Prostate gland (tissue), 2 donors: ENCODE measurements at regions not wholly inside any gene's neighbourhood (a gene's known extent, or its start where the extent isn't known, plus 50 kb on each side); places are given as distances from the start of the nearest gene placed in this dataset.

ENCODE experiments used
- DNase-seq: peaks from one replicate; pipeline ENCODE4 v3.0.0-alpha.2; 2019; ENCODE audit warnings: low spot score
- H3K27ac ChIP-seq, 2 donors: fragments of 200-600 bp; sonication (generic); 2 replicates each; pipeline ENCODE4 v1.5.1; 2017 to 2019
- H3K27me3 ChIP-seq: fragments of 200-600 bp; sonication (generic); replicated peaks from 2 replicates; pipeline ENCODE4 v1.5.1; 2019; ENCODE audit not compliant: insufficient read depth
- H3K36me3 ChIP-seq, 2 donors: fragments of 200-600 bp; sonication (generic); 1 replicate in 1 of 2; 2 replicates in 1 of 2; pipeline versions ENCODE4 v1.5.1 to v1.8.1; 2017 to 2019
- H3K4me1 ChIP-seq: fragments of 200-600 bp; sonication (generic); replicated peaks from 2 replicates; pipeline ENCODE4 v1.5.1; 2019
- H3K4me3 ChIP-seq, 2 donors: fragments of 200-600 bp; sonication (generic); 2 replicates each; pipeline ENCODE4 v1.5.1; 2017 to 2019
- H3K9me3 ChIP-seq: fragments of 200-600 bp; sonication (generic); 2 replicates; pipeline ENCODE4 v1.5.1; 2017
- CTCF ChIP-seq, 4 experiments: fragments of 200-600 bp in 2 of 4; fragments of 450-650 bp in 2 of 4; sonication (generic) in 2 of 4; IDR thresholded peaks; 1 replicate in 3 of 4; 2 replicates in 1 of 4; pipeline ENCODE4 v1.5.1; 2016 to 2019; ENCODE audit warnings: antibody characterized with exemption in 4 of 4, mild to moderate bottlenecking in 2 of 4, moderate library complexity in 2 of 4
- POLR2A ChIP-seq: fragments of 450-650 bp; IDR thresholded peaks from one replicate; pipeline ENCODE4 v1.6.1; 2016; ENCODE audit warnings: antibody characterized with exemption, mild to moderate bottlenecking
- POLR2AphosphoS5 ChIP-seq: sonication (generic); formaldehyde crosslinking; IDR thresholded peaks from one replicate; pipeline ENCODE4 v1.6.1; 2017; ENCODE audit warnings: antibody characterized with exemption
- WGBS: methylation state at CpG from one replicate; pipeline ENCODE4 v1.1.5; 2018; 5-methylcytosine and 5-hydroxymethylcytosine counted together
- intact Hi-C: fragments of 100-400 bp; cut with DNase I; formaldehyde crosslinking; loops from one replicate; pipeline ENCODE4 v1.14.2; 2022

DNA sequence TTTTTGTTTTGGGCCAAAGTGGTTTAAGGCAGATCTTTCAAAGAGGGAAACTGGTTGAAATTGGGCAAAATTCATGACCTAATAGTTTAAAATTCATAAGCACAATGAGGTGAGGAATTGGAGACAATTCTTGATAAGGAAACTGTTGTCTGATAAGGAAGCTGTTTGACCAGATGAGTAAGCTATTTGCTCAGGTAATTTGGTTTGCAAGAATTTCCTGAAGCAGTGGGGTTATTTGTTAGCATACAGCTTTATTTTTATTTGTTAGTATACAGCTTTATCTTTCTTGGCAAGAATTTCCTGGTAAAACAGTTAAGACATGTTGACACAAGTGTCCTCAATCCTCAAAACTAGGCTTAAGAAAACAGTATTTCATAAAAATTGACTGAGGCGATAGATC is 559.0 kb downstream of the GALC start:
- H3K36me3 ChIP-seq = no peaks in the 10 kb centered on the region
- no peak for TF ChIP-seq POLR2A
- TF ChIP-seq POLR2AphosphoS5 = no peak
- TF ChIP-seq CTCF (IDR thresholded peaks at IDR 0.05) = no peak
- 47% methylated on average over 1 of the region's 1 CpG for WGBS
- no peak for DNase-seq
- H3K4me3 ChIP-seq = no peak overlapping the region
- intact Hi-C loops = no loop called here
- no peaks in the 10 kb centered on the region for H3K9me3 ChIP-seq
- H3K27ac ChIP-seq = no peak overlapping the region
- no peaks in the 10 kb centered on the region for H3K27me3 ChIP-seq
- H3K4me1 ChIP-seq = no peaks in the 10 kb centered on the region

- no peaks in the 10 kb centered on the region for H3K9me3 ChIP-seq
- DNase-seq = no peak
- TF ChIP-seq POLR2A (no peak), POLR2AphosphoS5 (no peak), CTCF (IDR thresholded peaks at IDR 0.05) (no peak)
- intact Hi-C loops = no loop called here
- no peaks in the 10 kb centered on the region for H3K4me1 ChIP-seq
- 93% methylated on average over 6 of the region's 6 CpGs for WGBS
- H3K27ac ChIP-seq = no peak overlapping the region
- no peaks in the 10 kb centered on the region for H3K27me3 ChIP-seq
- no peaks in the 10 kb centered on the region for H3K36me3 ChIP-seq
- H3K4me3 ChIP-seq = no peak overlapping the region
Observed at GRCh38 chr14:87432698-87433097, 560.3 kb downstream of the GALC start.

- DNase-seq = no peak
- no peaks in the 10 kb centered on the region for H3K9me3 ChIP-seq
- no peak overlapping the region for H3K27ac ChIP-seq
- no peaks in the 10 kb centered on the region for H3K4me1 ChIP-seq
- no peaks in the 10 kb centered on the region for H3K27me3 ChIP-seq
- no peaks in the 10 kb centered on the region for H3K36me3 ChIP-seq
- intact Hi-C loops = no loop called here
- H3K4me3 ChIP-seq = no peak overlapping the region
- TF ChIP-seq CTCF (IDR thresholded peaks at IDR 0.05) (no peak), POLR2A (no peak)
Observed at GRCh38 chr14:87430810-87431209, 562.2 kb downstream of the GALC start.

GRCh38 chr14:87430214-87430613 is 562.8 kb downstream of the GALC start:
- TF ChIP-seq POLR2AphosphoS5 = no peak
- TF ChIP-seq POLR2A = no peak
- no peak for TF ChIP-seq CTCF (IDR thresholded peaks at IDR 0.05)
- Histone ChIP-seq H3K36me3 (no peaks in the 10 kb centered on the region), H3K4me1 (no peaks in the 10 kb centered on the region), H3K4me3 (no peak overlapping the region), H3K9me3 (no peaks in the 10 kb centered on the region), H3K27ac (no peak overlapping the region), H3K27me3 (no peaks in the 10 kb centered on the region)
- no peak for DNase-seq
- intact Hi-C loops = no loop called here
- 80% methylated on average over 7 of the region's 7 CpGs for WGBS

DNA sequence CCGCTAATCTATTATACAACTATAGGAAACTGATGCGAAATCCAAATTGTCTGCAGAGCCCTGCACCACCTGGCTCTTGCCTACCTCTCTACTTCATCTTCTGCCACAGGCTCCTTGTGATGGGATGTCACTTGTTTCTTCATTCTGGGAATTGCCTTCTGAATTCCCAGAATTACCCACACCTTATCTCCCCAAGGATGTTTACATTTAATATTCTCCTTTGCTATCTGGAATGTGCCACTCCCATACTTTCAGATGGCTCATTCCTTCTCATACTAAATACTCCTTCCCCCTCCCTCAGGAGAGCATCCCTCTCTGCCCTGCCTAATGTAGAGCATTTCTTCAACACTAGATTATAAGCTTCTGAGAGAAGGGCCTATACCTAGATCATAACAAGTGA is 573.1 kb downstream of the GALC start:
- Histone ChIP-seq H3K4me3 (no peak overlapping the region), H3K27me3 (no peaks in the 10 kb centered on the region), H3K4me1 (no peaks in the 10 kb centered on the region), H3K36me3 (no peaks in the 10 kb centered on the region), H3K9me3 (no peaks in the 10 kb centered on the region), H3K27ac (no peak overlapping the region)
- DNase-seq = no peak
- TF ChIP-seq CTCF (IDR thresholded peaks at IDR 0.05) (no peak), POLR2AphosphoS5 (no peak), POLR2A (no peak)
- WGBS = 100% methylated on average over 2 of the region's 2 CpGs
- intact Hi-C loops = no loop called here
